ENCODE measurements at regions not wholly inside any gene's neighbourhood (a gene's known extent, or its start where the extent isn't known, plus 50 kb on each side); places are given as distances from the start of the nearest gene placed in this dataset.

- Histone ChIP-seq H3K9ac (ENCODE audit: control insufficient read depth, extremely low read depth, insufficient read depth, low read length) (no peak overlapping the region), H3K36me3 (ENCODE audit: control insufficient read depth in 2 of 2, extremely low read depth in 1 of 2, insufficient read depth in 2 of 2, low read length in 2 of 2) (no peaks in the 10 kb centered on the region), H3K27ac (ENCODE audit: control insufficient read depth, insufficient read depth, low read length) (no peak overlapping the region), H3K4me3 (ENCODE audit: control insufficient read depth in 2 of 3, extremely low read depth in 1 of 3, insufficient read depth in 2 of 3, low read depth in 1 of 3, low read length in 3 of 3) (no peak overlapping the region), H3K4me2 (ENCODE audit: control insufficient read depth, extremely low read depth, insufficient read depth, low read depth, low read length) (no peak overlapping the region), H3K79me2 (ENCODE audit: control insufficient read depth, insufficient read depth, low read length) (no peaks in the 10 kb centered on the region), H3K9me1 (ENCODE audit: control insufficient read depth, extremely low read depth, insufficient read depth, low read length) (no peaks in the 10 kb centered on the region), H4K20me1 (ENCODE audit: control insufficient read depth, extremely low read depth, insufficient read depth, low read length) (no peaks in the 10 kb centered on the region), H3K27me3 (ENCODE audit: control insufficient read depth, extremely low read depth, insufficient read depth, low read length) (no peaks in the 10 kb centered on the region), H3K4me1 (ENCODE audit: control insufficient read depth, extremely low read depth, insufficient read depth, low read length) (no peaks in the 10 kb centered on the region), H3K9me3 (ENCODE audit: control insufficient read depth, low read depth, low read length) (no peaks in the 10 kb centered on the region), H2AFZ (ENCODE audit: control insufficient read depth, low read length) (no peak overlapping the region)
- DNase-seq (ENCODE audit: low read depth, low spot score) (no peak), FAIRE-seq (no peak)
- TF ChIP-seq EZH2 (IDR thresholded peaks at IDR 0.05; ENCODE audit: low read length) (no peak), CTCF (optimal IDR thresholded peaks at IDR 0.05 in 1 of 3, IDR thresholded peaks at IDR 0.05 in 1 of 3, conservative IDR thresholded peaks at IDR 0.05 in 1 of 3; ENCODE audit: extremely low read depth in 1 of 3, insufficient read depth in 2 of 3, low read length in 3 of 3) (no peak)
- dilution Hi-C loops (cut with MboI; ENCODE audit: extremely low pct_ligation_motif_present, low sequenced_read_pairs), result no loop called here
Measured at GRCh38 chrX:38986586-38986985, 185.3 kb downstream of the MID1IP1 start.

GRCh38 chrX:38987198-38987651 is 186.0 kb downstream of the MID1IP1 start:
- H3K4me3 ChIP-seq (ENCODE audit: control insufficient read depth in 2 of 3, extremely low read depth in 1 of 3, insufficient read depth in 2 of 3, low read depth in 1 of 3, low read length in 3 of 3), result no peak overlapping the region
- no peak overlapping the region for H3K27ac ChIP-seq (ENCODE audit: control insufficient read depth, insufficient read depth, low read length)
- no peak for DNase-seq (ENCODE audit: low read depth, low spot score)
- H3K9ac ChIP-seq (ENCODE audit: control insufficient read depth, extremely low read depth, insufficient read depth, low read length), result no peak overlapping the region
- peaks cover 2% of the 10 kb centered on the region for H3K4me1 ChIP-seq (ENCODE audit: control insufficient read depth, extremely low read depth, insufficient read depth, low read length)
- H3K36me3 ChIP-seq (ENCODE audit: control insufficient read depth in 2 of 2, extremely low read depth in 1 of 2, insufficient read depth in 2 of 2, low read length in 2 of 2), result no peaks in the 10 kb centered on the region
- TF ChIP-seq CTCF (optimal IDR thresholded peaks at IDR 0.05 in 1 of 3, IDR thresholded peaks at IDR 0.05 in 1 of 3, conservative IDR thresholded peaks at IDR 0.05 in 1 of 3; ENCODE audit: extremely low read depth in 1 of 3, insufficient read depth in 2 of 3, low read length in 3 of 3) (no peak), EZH2 (IDR thresholded peaks at IDR 0.05; ENCODE audit: low read length) (no peak)
- no peaks in the 10 kb centered on the region for H3K9me1 ChIP-seq (ENCODE audit: control insufficient read depth, extremely low read depth, insufficient read depth, low read length)
- no peak for FAIRE-seq
- H3K27me3 ChIP-seq (ENCODE audit: control insufficient read depth, extremely low read depth, insufficient read depth, low read length), result no peaks in the 10 kb centered on the region
- dilution Hi-C loops (cut with MboI; ENCODE audit: extremely low pct_ligation_motif_present, low sequenced_read_pairs), result no loop called here
- H3K9me3 ChIP-seq (ENCODE audit: control insufficient read depth, low read depth, low read length), result no peaks in the 10 kb centered on the region
- no peak overlapping the region for H3K4me2 ChIP-seq (ENCODE audit: control insufficient read depth, extremely low read depth, insufficient read depth, low read depth, low read length)
- no peak overlapping the region for H2AFZ ChIP-seq (ENCODE audit: control insufficient read depth, low read length)
- H4K20me1 ChIP-seq (ENCODE audit: control insufficient read depth, extremely low read depth, insufficient read depth, low read length), result no peaks in the 10 kb centered on the region
- H3K79me2 ChIP-seq (ENCODE audit: control insufficient read depth, insufficient read depth, low read length), result no peaks in the 10 kb centered on the region

Measured in keratinocyte (primary cell).